Heart left ventricle (tissue), 13 donors: ENCODE measurements at regions not wholly inside any gene's neighbourhood (a gene's known extent, or its start where the extent isn't known, plus 50 kb on each side); places are given as distances from the start of the nearest gene placed in this dataset.

Experiments used
- POLR2A ChIP-seq, 2 donors: fragments of 450-650 bp; IDR thresholded peaks; one replicate each; pipeline ENCODE4 v1.6.1; 2017; ENCODE audit warnings: antibody characterized with exemption in 2 of 2, mild to moderate bottlenecking in 2 of 2, moderate library complexity in 2 of 2
- TF ChIP-seq, protein P1 (sequence below), 12 donors: fragments of 200-600 bp; sonication (generic) in 4 of 12; IDR thresholded peaks; one replicate each; pipeline versions ENCODE4 v1.5.0 to v1.8.0; 2018 to 2022; ENCODE audit warnings: antibody characterized with exemption in 12 of 12, mild to moderate bottlenecking in 5 of 12
- donor health status: ischemic (EF 13 %, LVEDD 7.1; RV severe dilation, severe dysfunction).
- donor health status: DM: no; HTN: yes; CAD: no.
- donor health status: DM: no; HTN: no; CAD: no.
- donor health status: ischemic (EF 25% LVEDD 6.9; RV normal size, moderate dysfunction).
- donor health status: ischemic (EF 25% LVEDD 5.7; RV mildly dilated, moderate dysfunction).
- donor health status: ischemic (EF 35%, LVEDD 5.7; RV mildly dilated, moderate dysfunction).
- donor health status: nonischemic (EF 11% LVEDD 7.7; RV severe dilation, severe dysfunction).
- donor health status: DM: yes; HTN: yes; CAD: no.
- donor health status: PGD.
- donor health status: ischemic (EF 29% LVEDD 5.4; RV normal size, mild dysfunction).
- donor health status: nonischemic (EF 23%, LVEDD 6.1; RV moderate dilation, normal function).

DNA sequence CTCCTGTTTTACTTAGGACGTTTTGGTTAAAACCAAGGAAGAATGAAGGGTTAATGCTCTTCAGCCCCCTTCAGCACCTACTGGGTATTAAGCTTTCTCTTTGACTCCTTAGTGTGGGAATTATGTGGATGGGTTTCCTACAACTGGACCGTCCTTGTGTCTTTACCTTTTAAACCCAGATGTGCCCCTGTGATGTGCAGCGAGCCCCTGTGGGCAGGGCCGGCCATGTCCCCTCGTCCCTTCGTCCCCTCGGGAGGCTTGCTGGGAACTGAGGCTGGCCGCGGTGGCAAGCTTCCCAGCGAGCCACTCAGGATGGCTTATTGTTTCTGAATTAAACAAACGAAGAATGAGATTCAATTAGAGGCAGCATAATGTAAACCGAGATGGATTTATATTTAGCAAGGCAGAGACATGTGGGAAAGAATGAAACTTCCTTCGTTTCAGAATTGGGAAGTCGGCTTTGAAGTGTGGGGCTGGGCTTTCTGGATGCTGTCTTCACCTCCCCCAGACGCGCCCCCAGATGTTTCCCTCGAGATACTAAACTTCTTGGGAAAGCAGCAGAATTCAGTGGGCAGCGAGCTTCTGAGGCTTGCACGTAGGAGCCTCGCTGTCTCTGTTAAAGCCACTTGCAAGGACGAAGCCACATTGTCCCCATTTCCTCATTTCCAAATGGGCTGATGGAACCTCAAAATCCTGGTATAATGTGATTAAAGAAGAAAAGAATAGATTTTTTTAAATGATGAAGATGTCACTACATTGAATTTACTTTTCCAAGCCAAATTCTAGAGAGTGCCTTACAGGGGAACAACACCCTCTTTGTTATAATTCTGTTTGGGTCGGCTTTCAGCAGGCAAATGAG, 146.0 kb downstream of the VAPA start:
- TF ChIP-seq, protein P1, sequence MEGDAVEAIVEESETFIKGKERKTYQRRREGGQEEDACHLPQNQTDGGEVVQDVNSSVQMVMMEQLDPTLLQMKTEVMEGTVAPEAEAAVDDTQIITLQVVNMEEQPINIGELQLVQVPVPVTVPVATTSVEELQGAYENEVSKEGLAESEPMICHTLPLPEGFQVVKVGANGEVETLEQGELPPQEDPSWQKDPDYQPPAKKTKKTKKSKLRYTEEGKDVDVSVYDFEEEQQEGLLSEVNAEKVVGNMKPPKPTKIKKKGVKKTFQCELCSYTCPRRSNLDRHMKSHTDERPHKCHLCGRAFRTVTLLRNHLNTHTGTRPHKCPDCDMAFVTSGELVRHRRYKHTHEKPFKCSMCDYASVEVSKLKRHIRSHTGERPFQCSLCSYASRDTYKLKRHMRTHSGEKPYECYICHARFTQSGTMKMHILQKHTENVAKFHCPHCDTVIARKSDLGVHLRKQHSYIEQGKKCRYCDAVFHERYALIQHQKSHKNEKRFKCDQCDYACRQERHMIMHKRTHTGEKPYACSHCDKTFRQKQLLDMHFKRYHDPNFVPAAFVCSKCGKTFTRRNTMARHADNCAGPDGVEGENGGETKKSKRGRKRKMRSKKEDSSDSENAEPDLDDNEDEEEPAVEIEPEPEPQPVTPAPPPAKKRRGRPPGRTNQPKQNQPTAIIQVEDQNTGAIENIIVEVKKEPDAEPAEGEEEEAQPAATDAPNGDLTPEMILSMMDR (IDR thresholded peaks at IDR 0.05): no peak
- no peak for TF ChIP-seq POLR2A (IDR thresholded peaks at IDR 0.05)
